ENCODE measurements at regions not wholly inside any gene's neighbourhood (a gene's known extent, or its start where the extent isn't known, plus 50 kb on each side); places are given as distances from the start of the nearest gene placed in this dataset.

- no peak overlapping the region for H3K4me3 ChIP-seq (ENCODE audit: low read depth, low read length)
- no peak for TF ChIP-seq CTCF (IDR thresholded peaks at IDR 0.05; ENCODE audit: control insufficient read depth, extremely low read depth, insufficient read depth)
- no peak for DNase-seq (ENCODE audit: low read depth)
Measured at GRCh38 chr1:175834597-175834996, 91.2 kb upstream of the TNR start.

- no peak overlapping the region for H3K4me3 ChIP-seq (ENCODE audit: low read depth, low read length)
- DNase-seq (ENCODE audit: low read depth): no peak
- no peak for TF ChIP-seq CTCF (IDR thresholded peaks at IDR 0.05; ENCODE audit: control insufficient read depth, extremely low read depth, insufficient read depth)
Measured at GRCh38 chr1:175833951-175834350, 90.6 kb upstream of the TNR start.

- no peak for DNase-seq (ENCODE audit: low read depth)
Measured at GRCh38 chr1:175833502-175833901, 90.1 kb upstream of the TNR start.

GRCh38 chr1:175830500-175830899 lies 87.1 kb upstream of the TNR start:
- H3K4me3 ChIP-seq (ENCODE audit: low read depth, low read length): no peak overlapping the region
- no peak for DNase-seq (ENCODE audit: low read depth)
- TF ChIP-seq CTCF (IDR thresholded peaks at IDR 0.05; ENCODE audit: control insufficient read depth, extremely low read depth, insufficient read depth): no peak

More at GRCh38 chr1:175833502-175833901, 90.1 kb upstream of the TNR start:
- no peak overlapping the region for H3K4me3 ChIP-seq (ENCODE audit: low read depth, low read length)
- TF ChIP-seq CTCF (IDR thresholded peaks at IDR 0.05; ENCODE audit: control insufficient read depth, extremely low read depth, insufficient read depth): no peak

GRCh38 chr1:175829845-175830244 lies 86.5 kb upstream of the TNR start:
- TF ChIP-seq CTCF (IDR thresholded peaks at IDR 0.05; ENCODE audit: control insufficient read depth, extremely low read depth, insufficient read depth): no peak
- no peak for DNase-seq (ENCODE audit: low read depth)

GRCh38 chr1:175826705-175827104 lies 83.3 kb upstream of the TNR start:
- TF ChIP-seq CTCF (IDR thresholded peaks at IDR 0.05; ENCODE audit: control insufficient read depth, extremely low read depth, insufficient read depth): no peak
- no peak for DNase-seq (ENCODE audit: low read depth)
- H3K4me3 ChIP-seq (ENCODE audit: low read depth, low read length): no peak overlapping the region

More at GRCh38 chr1:175829845-175830244, 86.5 kb upstream of the TNR start:
- no peak overlapping the region for H3K4me3 ChIP-seq (ENCODE audit: low read depth, low read length)

GRCh38 chr1:175824079-175824478 lies 80.7 kb upstream of the TNR start:
- peak; percentile 35 for TF ChIP-seq CTCF (IDR thresholded peaks at IDR 0.05; ENCODE audit: control insufficient read depth, extremely low read depth, insufficient read depth)
- no peak for DNase-seq (ENCODE audit: low read depth)
- no peak overlapping the region for H3K4me3 ChIP-seq (ENCODE audit: low read depth, low read length)
